K562 (cell line): ENCODE measurements at regions not wholly inside any gene's neighbourhood (a gene's known extent, or its start where the extent isn't known, plus 50 kb on each side); places are given as distances from the start of the nearest gene placed in this dataset.

Experiments used
- ATAC-seq: fragments of 200-7000 bp; cut with Tn5 transposase; 3 replicates; pipeline ENCODE4 v1.9.1; 2020; ENCODE audit warnings: moderate library complexity
- BruUV-seq: library from RNA; stranded (reverse); fragments of 400-500 nt; replicated peaks from 2 replicates; lab custom pipeline; 2021; lab: Mats Ljungman, UMichigan
- CTCF ChIA-PET: fragments of 300-600 bp; formaldehyde crosslinking; extraction: SDS; loops from one replicate; lab custom pipeline; 2021; ENCODE audit warnings: low intra/inter-chr PET ratio; lab: Yijun Ruan, JAX
- POLR2A ChIA-PET: fragments of 300-600, 350-650 bp; sonication (Branson Sonifier 250); formaldehyde crosslinking; extraction: SDS; loops from one replicate; lab custom pipeline; 2021; ENCODE audit warnings: antibody characterized with exemption, inconsistent platforms; lab: Yijun Ruan, JAX
- DNase-seq, 4 experiments: peaks; one replicate each; pipeline versions ENCODE4 v3.0.0 to v3.0.0-alpha.2; 2011 to 2018; ENCODE audit warnings: low spot score in 3 of 4, mixed read lengths in 3 of 4; ENCODE audit errors: extremely low read depth in 1 of 4
- FAIRE-seq: peaks from 2 replicates; lab custom pipeline; 2011; peaks lifted over from hg19 to GRCh38; lab: Jason Lieb, UNC
- H2AFZ ChIP-seq: 2 replicates; pipeline ENCODE4 v1.6.0; 2011; ENCODE audit warnings: low read depth, low read length, control low read depth, inconsistent platforms
- H3K27ac ChIP-seq: fragments of 200-600 bp; 3 replicates; pipeline ENCODE4 v1.8.0; 2011; ENCODE audit warnings: low read depth, mild to moderate bottlenecking, control low read depth, inconsistent platforms, low read length, moderate library complexity, mixed read lengths; ENCODE audit errors: extremely low read depth
- H3K27me3 ChIP-seq, 2 experiments: fragments of 300-600 bp in 1 of 2; 2 replicates in 1 of 2; 3 replicates in 1 of 2; pipeline versions ENCODE4 v1.6.0 to v1.8.0; 2011; ENCODE audit warnings: inconsistent platforms in 2 of 2, low read length in 2 of 2, mild to moderate bottlenecking in 1 of 2, mixed read lengths in 1 of 2, moderate library complexity in 1 of 2; ENCODE audit not compliant: control insufficient read depth in 2 of 2, insufficient read depth in 2 of 2
- H3K36me3 ChIP-seq: fragments of 300-600 bp; 3 replicates; pipeline ENCODE4 v1.8.0; 2011; ENCODE audit warnings: mild to moderate bottlenecking, low read length, inconsistent platforms; ENCODE audit not compliant: control insufficient read depth, insufficient read depth
- H3K4me1 ChIP-seq, 2 experiments: fragments of 200-600 bp in 1 of 2; replicated peaks in 1 of 2; 2 replicates in 1 of 2; 3 replicates in 1 of 2; pipeline versions ENCODE4 v1.5.1 to v1.8.0; 2011; ENCODE audit warnings: inconsistent platforms in 2 of 2, low read length in 2 of 2, mild to moderate bottlenecking in 1 of 2, mixed read lengths in 1 of 2, moderate library complexity in 1 of 2; ENCODE audit not compliant: control insufficient read depth in 2 of 2, insufficient read depth in 2 of 2
- H3K4me2 ChIP-seq: 2 replicates; pipeline ENCODE4 v1.6.1; 2011; ENCODE audit warnings: low read length, control low read depth, inconsistent platforms, mixed read lengths; ENCODE audit not compliant: insufficient read depth
- H3K4me3 ChIP-seq: fragments of 200-600 bp; sonication (generic), shearing (Covaris generic); 2 replicates; pipeline ENCODE4 v1.5.1; 2016; ENCODE audit warnings: control low read depth, inconsistent platforms
- H3K79me2 ChIP-seq: fragments of 200-600 bp; 3 replicates; pipeline ENCODE4 v1.8.0; 2011; ENCODE audit warnings: low read length, inconsistent platforms; ENCODE audit not compliant: control insufficient read depth, insufficient read depth
- H3K9ac ChIP-seq, 2 experiments: 2 replicates each; pipeline versions ENCODE4 v1.6.0 to v1.6.1; 2011; ENCODE audit warnings: low read depth in 2 of 2, low read length in 2 of 2, control low read depth in 1 of 2, inconsistent platforms in 1 of 2, mild to moderate bottlenecking in 1 of 2, mixed read lengths in 1 of 2; ENCODE audit not compliant: insufficient read depth in 1 of 2
- H3K9me1 ChIP-seq: one replicate; pipeline ENCODE4 v1.6.0; 2011; ENCODE audit warnings: inconsistent platforms, mild to moderate bottlenecking, low read length, moderate library complexity; ENCODE audit not compliant: control insufficient read depth, insufficient read depth
- H3K9me3 ChIP-seq: replicated peaks from 2 replicates; pipeline ENCODE4 v1.5.1; 2011; ENCODE audit warnings: low read depth, low read length, inconsistent platforms; ENCODE audit not compliant: control insufficient read depth, insufficient read depth
- H4K20me1 ChIP-seq: replicated peaks from 2 replicates; pipeline ENCODE4 v1.6.1; 2011; ENCODE audit warnings: low read length, inconsistent platforms, mixed read lengths; ENCODE audit not compliant: control insufficient read depth, insufficient read depth
- FOSL1 ChIP-seq: fragments of 200-800 bp; sonication (Bioruptor generic); conservative IDR thresholded peaks from 2 replicates; pipeline ENCODE4 v1.6.1; 2016; ENCODE audit warnings: missing genetic modification characterization, missing compliant biosample characterization
- GATAD2B ChIP-seq: fragments of 450-650 bp; IDR thresholded peaks from 2 replicates; pipeline ENCODE4 v1.6.1; 2017; ENCODE audit warnings: mild to moderate bottlenecking, borderline replicate concordance
- HLTF ChIP-seq: fragments of 450-650 bp; IDR thresholded peaks from 2 replicates; pipeline ENCODE4 v1.6.1; 2016
- KLF1 ChIP-seq: fragments of 450-650 bp; IDR thresholded peaks from 2 replicates; pipeline ENCODE4 v1.6.1; 2016; ENCODE audit warnings: missing genetic modification characterization, missing compliant biosample characterization
- MTA2 ChIP-seq: fragments of 450-650 bp; IDR thresholded peaks from 2 replicates; pipeline ENCODE4 v1.6.1; 2016; ENCODE audit warnings: low read depth
- NR2C2 ChIP-seq, 2 experiments: fragments of 200-800 bp in 1 of 2; sonication (Bioruptor generic) in 1 of 2; sonication (generic) in 1 of 2; formaldehyde crosslinking in 1 of 2; IDR thresholded peaks; 2 replicates each; pipeline versions ENCODE4 v1.6.1 to v1.8.0; 2016 to 2022; ENCODE audit warnings: mild to moderate bottlenecking in 1 of 2, missing compliant biosample characterization in 1 of 2, missing genetic modification characterization in 1 of 2, missing genetic modification reagents in 1 of 2
- PHF20 ChIP-seq: fragments of 450-650 bp; IDR thresholded peaks from 2 replicates; pipeline ENCODE4 v1.6.1; 2018; ENCODE audit not compliant: partially characterized antibody
- POLR2B ChIP-seq: fragments of 450-650 bp; IDR thresholded peaks from 2 replicates; pipeline ENCODE4 v1.6.1; 2018; ENCODE audit warnings: low read depth; ENCODE audit not compliant: partially characterized antibody
- PTBP1 ChIP-seq: fragments of 200-400 bp; formaldehyde crosslinking; IDR thresholded peaks from 2 replicates; pipeline ENCODE4 v1.6.1; 2017; ENCODE audit warnings: low read depth, low read length
- SIX5 ChIP-seq, 2 experiments: IDR thresholded peaks; 2 replicates each; pipeline ENCODE4 v1.6.1; 2011; ENCODE audit warnings: low read length in 2 of 2, borderline replicate concordance in 1 of 2, low read depth in 1 of 2, mild to moderate bottlenecking in 1 of 2, moderate library complexity in 1 of 2; ENCODE audit not compliant: insufficient read depth in 1 of 2
- SMAD2 ChIP-seq: fragments of 150-350 bp; IDR thresholded peaks from 2 replicates; pipeline ENCODE4 v1.6.1; 2014; ENCODE audit warnings: low read depth, mild to moderate bottlenecking, low read length
- STAG1 ChIP-seq: sonication (generic); formaldehyde crosslinking; IDR thresholded peaks from 2 replicates; pipeline ENCODE4 v1.5.0; 2020; ENCODE audit warnings: missing genetic modification reagents, borderline replicate concordance
- TAF1 ChIP-seq: IDR thresholded peaks from 2 replicates; pipeline ENCODE4 v1.6.1; 2011; ENCODE audit warnings: mild to moderate bottlenecking, low read length, moderate library complexity; ENCODE audit not compliant: insufficient read depth, control insufficient read depth, severe bottlenecking; ENCODE audit errors: extremely low read depth
- TRIM28 ChIP-seq: fragments of 450-650 bp; IDR thresholded peaks from 2 replicates; pipeline ENCODE4 v1.6.1; 2017
- TSC22D4 ChIP-seq: fragments of 450-650 bp; IDR thresholded peaks from 2 replicates; pipeline ENCODE4 v1.6.1; 2016; ENCODE audit warnings: missing genetic modification characterization, missing biosample characterization, control low read depth
- ZBTB17 ChIP-seq: fragments of 450-650 bp; formaldehyde crosslinking; IDR thresholded peaks from 2 replicates; pipeline ENCODE4 v1.4.0; 2020; ENCODE audit warnings: mild to moderate bottlenecking
- ZBTB7A ChIP-seq: IDR thresholded peaks from 2 replicates; pipeline ENCODE4 v1.6.1; 2011; ENCODE audit warnings: low read depth, mild to moderate bottlenecking, low read length, moderate library complexity, borderline replicate concordance; ENCODE audit not compliant: control insufficient read depth
- WGBS: fragments of 100-300 bp; shearing (Covaris generic); methylation state at CpG from one replicate; pipeline ENCODE4 v1.1.6; 2016; ENCODE audit warnings: low coverage, mixed read lengths; ENCODE audit not compliant: insufficient coverage; ENCODE audit errors: missing lambda C conversion rate; 5-methylcytosine and 5-hydroxymethylcytosine counted together
- in situ Hi-C: fragments of 300-500 bp; cut with MboI; formaldehyde crosslinking; loops from 4 replicates; pipeline ENCODE4 v1.15.0; 2018; ENCODE audit warnings: inconsistent platforms, mixed read lengths
- intact Hi-C: fragments of 100-400 bp; cut with micrococcal nuclease; formaldehyde crosslinking; loops from 2 replicates; pipeline ENCODE4 v1.14.2; 2022
- TF ChIP-seq, protein P1 (sequence below): fragments of 250-450 bp; sonication (Bioruptor Pico); IDR thresholded peaks from 2 replicates; pipeline ENCODE4 v1.8.0; 2021; ENCODE audit warnings: mild to moderate bottlenecking, moderate library complexity
- TF ChIP-seq, protein P2 (sequence below): fragments of 450-650 bp; IDR thresholded peaks from 2 replicates; pipeline ENCODE4 v1.6.1; 2017; ENCODE audit warnings: antibody characterized with exemption

DNA sequence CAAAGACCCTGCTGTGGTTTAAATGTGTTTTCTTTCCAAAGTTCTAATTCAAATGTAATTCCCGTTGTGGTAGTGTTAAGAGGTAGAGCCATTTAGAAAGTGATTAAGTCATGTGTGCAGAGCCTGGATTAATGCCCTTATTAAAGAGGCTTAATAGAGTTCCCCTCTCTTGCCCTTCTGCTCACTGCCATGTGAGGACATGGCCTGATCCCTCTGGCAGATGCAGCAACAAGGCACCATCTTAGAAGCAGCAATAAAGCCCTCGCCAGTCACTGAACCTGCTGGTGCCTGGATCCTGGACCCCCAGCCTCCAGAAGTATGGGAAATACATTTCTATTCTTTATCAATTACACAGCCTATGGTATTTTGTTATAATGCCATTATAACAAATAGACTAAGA is 485.2 kb downstream of the DCDC2C start (continued):
- no peak for TF ChIP-seq SIX5 (IDR thresholded peaks at IDR 0.05; ENCODE audit: borderline replicate concordance in 1 of 2, insufficient read depth in 1 of 2, low read depth in 1 of 2, low read length in 2 of 2)
- TF ChIP-seq, protein P1, sequence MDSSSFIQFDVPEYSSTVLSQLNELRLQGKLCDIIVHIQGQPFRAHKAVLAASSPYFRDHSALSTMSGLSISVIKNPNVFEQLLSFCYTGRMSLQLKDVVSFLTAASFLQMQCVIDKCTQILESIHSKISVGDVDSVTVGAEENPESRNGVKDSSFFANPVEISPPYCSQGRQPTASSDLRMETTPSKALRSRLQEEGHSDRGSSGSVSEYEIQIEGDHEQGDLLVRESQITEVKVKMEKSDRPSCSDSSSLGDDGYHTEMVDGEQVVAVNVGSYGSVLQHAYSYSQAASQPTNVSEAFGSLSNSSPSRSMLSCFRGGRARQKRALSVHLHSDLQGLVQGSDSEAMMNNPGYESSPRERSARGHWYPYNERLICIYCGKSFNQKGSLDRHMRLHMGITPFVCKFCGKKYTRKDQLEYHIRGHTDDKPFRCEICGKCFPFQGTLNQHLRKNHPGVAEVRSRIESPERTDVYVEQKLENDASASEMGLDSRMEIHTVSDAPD = no peak
- no peak for TF ChIP-seq FOSL1 (tag)
- no peak for TF ChIP-seq ZBTB17
- no peak for TF ChIP-seq POLR2B
- TF ChIP-seq NR2C2 (CRISPR knock-in tag; IDR thresholded peaks at IDR 0.05) = no peak
- TF ChIP-seq NR2C2 (tag; IDR thresholded peaks at IDR 0.05) = no peak
- no peak for TF ChIP-seq GATAD2B
- TF ChIP-seq PHF20 = no peak
- TF ChIP-seq SMAD2 = no peak

DNA sequence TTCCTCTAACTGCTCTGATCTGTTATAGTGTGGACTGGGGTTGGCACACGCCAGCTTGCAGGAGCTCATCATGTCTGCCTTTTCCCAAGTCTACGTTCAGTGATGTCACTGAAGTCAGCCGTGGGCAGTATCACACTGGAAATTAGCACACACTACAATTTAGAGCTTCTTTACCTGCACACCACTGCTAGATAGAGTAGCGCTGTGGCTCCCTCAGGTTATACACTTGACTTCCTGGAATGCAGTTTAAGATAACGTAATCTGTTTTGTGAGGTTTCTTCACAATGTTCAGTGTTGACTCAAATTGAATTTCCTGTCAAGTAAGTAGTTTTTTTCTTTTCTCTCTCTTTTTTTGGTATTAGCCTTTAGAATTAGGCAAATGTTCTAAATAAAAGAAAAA is 487.2 kb downstream of the DCDC2C start:
- H3K9me1 ChIP-seq = no peaks in the 10 kb centered on the region
- H3K27ac ChIP-seq = no peak overlapping the region
- DNase-seq (no peak), FAIRE-seq (no peak), ATAC-seq (no peak)
- in situ Hi-C loops = no loop called here
- ChIA-PET CTCF (no interaction called here), POLR2A (no interaction called here)
- WGBS = 1% methylated on average over 5 of the region's 5 CpGs
- intact Hi-C loops = no loop called here
- H3K36me3 ChIP-seq = no peaks in the 10 kb centered on the region
- no TSS peak for BruUV-seq
- H3K4me1 ChIP-seq = no peaks in the 10 kb centered on the region
- no peak overlapping the region for H3K4me2 ChIP-seq
- H3K27me3 ChIP-seq = no peaks in the 10 kb centered on the region
- H3K79me2 ChIP-seq = no peaks in the 10 kb centered on the region
- H3K4me3 ChIP-seq = no peak overlapping the region
- no peaks in the 10 kb centered on the region for H4K20me1 ChIP-seq
- no peak overlapping the region for H2AFZ ChIP-seq
- no peaks in the 10 kb centered on the region for H3K9me3 ChIP-seq
- no peak overlapping the region for H3K9ac ChIP-seq
- TF ChIP-seq TAF1 (no peak), STAG1 (CRISPR knock-in tag) (no peak), KLF1 (tag) (no peak), HLTF (no peak), TSC22D4 (tag) (no peak), PTBP1 (no peak), TRIM28 (no peak), ZBTB7A (no peak), MTA2 (no peak)
- TF ChIP-seq, protein P2, sequence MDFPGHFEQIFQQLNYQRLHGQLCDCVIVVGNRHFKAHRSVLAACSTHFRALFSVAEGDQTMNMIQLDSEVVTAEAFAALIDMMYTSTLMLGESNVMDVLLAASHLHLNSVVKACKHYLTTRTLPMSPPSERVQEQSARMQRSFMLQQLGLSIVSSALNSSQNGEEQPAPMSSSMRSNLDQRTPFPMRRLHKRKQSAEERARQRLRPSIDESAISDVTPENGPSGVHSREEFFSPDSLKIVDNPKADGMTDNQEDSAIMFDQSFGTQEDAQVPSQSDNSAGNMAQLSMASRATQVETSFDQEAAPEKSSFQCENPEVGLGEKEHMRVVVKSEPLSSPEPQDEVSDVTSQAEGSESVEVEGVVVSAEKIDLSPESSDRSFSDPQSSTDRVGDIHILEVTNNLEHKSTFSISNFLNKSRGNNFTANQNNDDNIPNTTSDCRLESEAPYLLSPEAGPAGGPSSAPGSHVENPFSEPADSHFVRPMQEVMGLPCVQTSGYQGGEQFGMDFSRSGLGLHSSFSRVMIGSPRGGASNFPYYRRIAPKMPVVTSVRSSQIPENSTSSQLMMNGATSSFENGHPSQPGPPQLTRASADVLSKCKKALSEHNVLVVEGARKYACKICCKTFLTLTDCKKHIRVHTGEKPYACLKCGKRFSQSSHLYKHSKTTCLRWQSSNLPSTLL = no peak
